AG09319 (cell line): ENCODE measurements at regions not wholly inside any gene's neighbourhood (a gene's known extent, or its start where the extent isn't known, plus 50 kb on each side); places are given as distances from the start of the nearest gene placed in this dataset.

Experiments
- DNase-seq: peaks from one replicate; pipeline ENCODE4 v3.0.0-alpha.2; 2010; ENCODE audit warnings: low read depth; ENCODE audit errors: extremely low read depth
- CTCF ChIP-seq: IDR thresholded peaks from 2 replicates; pipeline ENCODE4 v1.5.1; 2011; ENCODE audit warnings: low read depth, mild to moderate bottlenecking, inconsistent platforms, low read length, moderate library complexity

- DNase-seq: no peak
- TF ChIP-seq CTCF: no peak
These were observed 132.3 kb downstream of the CSNK2A3 start for GRCh38 chr11:11220786-11221185.

GRCh38 chr11:11218629-11218986 is 134.4 kb downstream of the CSNK2A3 start:
- no peak for DNase-seq

GRCh38 chr11:11217929-11218628 is 135.0 kb downstream of the CSNK2A3 start:
- no peak for DNase-seq
- TF ChIP-seq CTCF: no peak

More at GRCh38 chr11:11218629-11218986, 134.4 kb downstream of the CSNK2A3 start:
- TF ChIP-seq CTCF: no peak

GRCh38 chr11:11217289-11217928 is 135.6 kb downstream of the CSNK2A3 start:
- DNase-seq: no peak
- no peak for TF ChIP-seq CTCF

GRCh38 chr11:11215944-11216343 is 137.1 kb downstream of the CSNK2A3 start:
- no peak for TF ChIP-seq CTCF
- DNase-seq: no peak

GRCh38 chr11:11215058-11215815 is 137.8 kb downstream of the CSNK2A3 start:
- no peak for DNase-seq
- TF ChIP-seq CTCF: no peak

GRCh38 chr11:11213117-11213516 is 139.9 kb downstream of the CSNK2A3 start:
- no peak for DNase-seq
- no peak for TF ChIP-seq CTCF
